Astrocyte (in vitro differentiated cells and primary cell): ENCODE measurements at regions not wholly inside any gene's neighbourhood (a gene's known extent, or its start where the extent isn't known, plus 50 kb on each side); places are given as distances from the start of the nearest gene placed in this dataset.
"Not testable (repeated sequence)": the region's sequence is repeated elsewhere in the genome, so short reads cannot be mapped to it uniquely, and the experiment has no call there.

Experiments
- DNase-seq: peaks from one replicate; pipeline ENCODE4 v3.0.0-alpha.2; 2010; ENCODE audit warnings: low read depth
- FAIRE-seq: peaks from 2 replicates; lab custom pipeline; 2011; peaks lifted over from hg19 to GRCh38; lab: Jason Lieb, UNC
- H2AFZ ChIP-seq: 2 replicates; pipeline ENCODE4 v1.6.0; 2012; ENCODE audit warnings: low read depth, low read length, inconsistent platforms
- H3K27ac ChIP-seq: 2 replicates; pipeline ENCODE4 v1.5.1; 2011; ENCODE audit warnings: low read depth, low read length, inconsistent platforms
- H3K27me3 ChIP-seq: 2 replicates; pipeline ENCODE4 v1.6.0; 2011; ENCODE audit warnings: low read length, inconsistent platforms; ENCODE audit not compliant: insufficient read depth
- H3K36me3 ChIP-seq: 2 replicates; pipeline ENCODE4 v1.5.1; 2011; ENCODE audit warnings: low read length, inconsistent platforms; ENCODE audit not compliant: insufficient read depth
- H3K4me1 ChIP-seq: 2 replicates; pipeline ENCODE4 v1.5.1; 2011; ENCODE audit warnings: low read length, inconsistent platforms; ENCODE audit not compliant: insufficient read depth
- H3K4me2 ChIP-seq: 2 replicates; pipeline ENCODE4 v1.6.0; 2012; ENCODE audit warnings: low read length, inconsistent platforms
- H3K4me3 ChIP-seq: 2 replicates; pipeline ENCODE4 v1.5.1; 2011; ENCODE audit warnings: low read depth, mild to moderate bottlenecking, low read length, inconsistent platforms; ENCODE audit not compliant: insufficient read depth
- H3K79me2 ChIP-seq: 2 replicates; pipeline ENCODE4 v1.6.0; 2012; ENCODE audit warnings: mild to moderate bottlenecking, low read length, inconsistent platforms; ENCODE audit not compliant: insufficient read depth
- H3K9ac ChIP-seq: 2 replicates; pipeline ENCODE4 v1.6.0; 2012; ENCODE audit warnings: mild to moderate bottlenecking, low read length, inconsistent platforms
- H3K9me3 ChIP-seq: 2 replicates; pipeline ENCODE4 v1.5.1; 2012; ENCODE audit warnings: low read depth, mild to moderate bottlenecking, low read length, inconsistent platforms; ENCODE audit not compliant: insufficient read depth
- H4K20me1 ChIP-seq: 2 replicates; pipeline ENCODE4 v1.6.0; 2012; ENCODE audit warnings: low read length, inconsistent platforms; ENCODE audit not compliant: insufficient read depth
- H3K27ac Mint-ChIP-seq: one replicate; pipeline ENCODE4 v1.8.0; 2021; ENCODE audit warnings: mild to moderate bottlenecking, mixed read lengths; ENCODE audit not compliant: unreplicated experiment
- H3K27me3 Mint-ChIP-seq: one replicate; pipeline ENCODE4 v1.8.0; 2021; ENCODE audit warnings: low read depth, mixed read lengths; ENCODE audit not compliant: unreplicated experiment
- H3K36me3 Mint-ChIP-seq: one replicate; pipeline ENCODE4 v1.8.0; 2021; ENCODE audit warnings: low read depth, mixed read lengths; ENCODE audit not compliant: unreplicated experiment
- H3K4me1 Mint-ChIP-seq: one replicate; pipeline ENCODE4 v1.8.0; 2021; ENCODE audit warnings: low read depth, mixed read lengths; ENCODE audit not compliant: unreplicated experiment
- H3K4me3 Mint-ChIP-seq: one replicate; pipeline ENCODE4 v1.8.0; 2021; ENCODE audit warnings: mild to moderate bottlenecking, moderate library complexity, mixed read lengths; ENCODE audit not compliant: unreplicated experiment
- H3K9me3 Mint-ChIP-seq: one replicate; pipeline ENCODE4 v1.8.0; 2021; ENCODE audit warnings: mild to moderate bottlenecking, mixed read lengths; ENCODE audit not compliant: unreplicated experiment
- CTCF ChIP-seq: IDR thresholded peaks from 2 replicates; pipeline ENCODE4 v1.5.1; 2011; ENCODE audit warnings: low read depth, mild to moderate bottlenecking, inconsistent platforms, low read length, moderate library complexity; ENCODE audit not compliant: insufficient read depth
- EZH2 ChIP-seq: IDR thresholded peaks from 2 replicates; pipeline ENCODE4 v1.6.1; 2012; ENCODE audit warnings: mild to moderate bottlenecking, low read length, inconsistent platforms; ENCODE audit not compliant: insufficient read depth

GRCh38 chr7:112959276-112959675, 127.4 kb downstream of the GPR85 start:
- Histone ChIP-seq H3K9ac (no peak overlapping the region), H3K36me3 (no peaks in the 10 kb centered on the region), H3K4me3 (no peak overlapping the region), H3K79me2 (no peaks in the 10 kb centered on the region), H2AFZ (no peak overlapping the region), H3K27ac (no peak overlapping the region), H3K9me3 (no peaks in the 10 kb centered on the region), H3K27me3 (no peaks in the 10 kb centered on the region), H3K4me2 (no peak overlapping the region), H4K20me1 (no peaks in the 10 kb centered on the region), H3K4me1 (no peaks in the 10 kb centered on the region)
- DNase-seq, result no peak
- no peaks in the 10 kb centered on the region for H3K27me3 Mint-ChIP-seq
- no peaks in the 10 kb centered on the region for H3K9me3 Mint-ChIP-seq
- H3K4me1 Mint-ChIP-seq, result no peaks in the 10 kb centered on the region
- no peak for TF ChIP-seq CTCF
- no peak for TF ChIP-seq EZH2
- no peaks in the 10 kb centered on the region for H3K36me3 Mint-ChIP-seq
- FAIRE-seq, result no peak
- H3K4me3 Mint-ChIP-seq, result no peak overlapping the region
- H3K27ac Mint-ChIP-seq, result no peak overlapping the region

- Mint-ChIP-seq H3K27ac (no peak overlapping the region), H3K4me1 (no peaks in the 10 kb centered on the region), H3K27me3 (no peaks in the 10 kb centered on the region), H3K4me3 (no peak overlapping the region), H3K36me3 (no peaks in the 10 kb centered on the region), H3K9me3 (no peaks in the 10 kb centered on the region)
- no peak for DNase-seq
- H3K9ac ChIP-seq, result no peak overlapping the region
- TF ChIP-seq CTCF (no peak), EZH2 (no peak)
- no peaks in the 10 kb centered on the region for H3K36me3 ChIP-seq
- H3K9me3 ChIP-seq, result no peaks in the 10 kb centered on the region
- no peaks in the 10 kb centered on the region for H3K4me1 ChIP-seq
- no peak for FAIRE-seq
- no peak overlapping the region for H3K27ac ChIP-seq
- no peaks in the 10 kb centered on the region for H3K79me2 ChIP-seq
- no peaks in the 10 kb centered on the region for H3K27me3 ChIP-seq
- H3K4me3 ChIP-seq, result no peak overlapping the region
- no peaks in the 10 kb centered on the region for H4K20me1 ChIP-seq
- no peak overlapping the region for H3K4me2 ChIP-seq
- no peak overlapping the region for H2AFZ ChIP-seq
Measured at GRCh38 chr7:112958775-112959174, 127.9 kb downstream of the GPR85 start.

- Histone ChIP-seq H3K9ac (no peak overlapping the region), H3K27me3 (no peaks in the 10 kb centered on the region), H3K79me2 (no peaks in the 10 kb centered on the region), H3K9me3 (no peaks in the 10 kb centered on the region), H2AFZ (no peak overlapping the region), H3K4me1 (no peaks in the 10 kb centered on the region), H3K36me3 (no peaks in the 10 kb centered on the region), H3K4me2 (no peak overlapping the region), H4K20me1 (no peaks in the 10 kb centered on the region), H3K4me3 (no peak overlapping the region), H3K27ac (no peak overlapping the region)
- Mint-ChIP-seq H3K4me1 (no peaks in the 10 kb centered on the region), H3K4me3 (no peak overlapping the region), H3K36me3 (no peaks in the 10 kb centered on the region), H3K9me3 (no peaks in the 10 kb centered on the region), H3K27me3 (no peaks in the 10 kb centered on the region), H3K27ac (no peak overlapping the region)
- TF ChIP-seq EZH2 (no peak), CTCF (no peak)
- DNase-seq (no peak), FAIRE-seq (no peak)
Measured at GRCh38 chr7:112957901-112958300, 128.7 kb downstream of the GPR85 start.

- H3K4me1 Mint-ChIP-seq, H3K27ac ChIP-seq, H3K4me2 ChIP-seq, H3K4me3 ChIP-seq, H3K4me3 Mint-ChIP-seq, H3K9me3 ChIP-seq, H3K36me3 ChIP-seq, H2AFZ ChIP-seq, H4K20me1 ChIP-seq, H3K27ac Mint-ChIP-seq, FAIRE-seq, H3K36me3 Mint-ChIP-seq, H3K27me3 ChIP-seq, H3K27me3 Mint-ChIP-seq, H3K4me1 ChIP-seq, H3K9ac ChIP-seq, H3K9me3 Mint-ChIP-seq, H3K79me2 ChIP-seq: not testable (repeated sequence)
- DNase-seq, result peak; percentile 41
Measured at GRCh38 chr7:112953031-112953430, 133.6 kb downstream of the GPR85 start.
